ENCODE measurements at regions not wholly inside any gene's neighbourhood (a gene's known extent, or its start where the extent isn't known, plus 50 kb on each side); places are given as distances from the start of the nearest gene placed in this dataset.

DNA sequence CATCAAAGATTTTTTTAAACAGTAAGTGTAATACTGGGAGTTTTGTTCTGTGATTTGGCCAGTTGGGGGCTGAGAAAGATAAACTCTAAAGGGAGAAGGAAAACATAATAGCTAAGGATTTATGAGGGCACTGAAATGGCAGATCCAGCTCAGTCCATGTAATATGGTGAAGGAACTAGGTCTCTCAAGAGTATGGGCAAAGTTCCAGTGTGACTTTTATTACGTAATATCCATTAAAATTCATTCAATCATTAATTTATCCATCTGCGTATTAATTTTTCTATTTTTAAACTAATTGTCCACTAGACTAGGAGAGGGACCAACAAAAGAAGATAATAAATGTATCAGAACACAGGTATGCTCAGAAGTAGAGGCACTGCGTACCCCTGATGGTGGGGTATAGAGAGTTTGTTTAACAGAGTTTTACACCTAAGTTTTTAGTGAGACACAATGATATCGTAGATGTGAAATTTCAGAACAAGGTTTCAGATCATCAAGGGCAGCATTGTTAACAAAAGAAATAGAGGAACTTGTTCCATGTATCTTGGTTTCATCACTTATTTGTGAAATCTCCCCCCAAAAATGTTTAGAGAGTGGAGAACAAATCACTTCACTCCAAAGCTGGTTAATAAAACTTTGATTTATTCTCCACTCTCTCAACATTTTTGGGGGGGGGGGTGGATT lies 351.1 kb downstream of the GRXCR1 start:
- DNase-seq (ENCODE audit: low read depth): no peak

GRCh38 chr4:43244688-43245382 lies 352.3 kb downstream of the GRXCR1 start:
- DNase-seq (ENCODE audit: low read depth): no peak

DNA sequence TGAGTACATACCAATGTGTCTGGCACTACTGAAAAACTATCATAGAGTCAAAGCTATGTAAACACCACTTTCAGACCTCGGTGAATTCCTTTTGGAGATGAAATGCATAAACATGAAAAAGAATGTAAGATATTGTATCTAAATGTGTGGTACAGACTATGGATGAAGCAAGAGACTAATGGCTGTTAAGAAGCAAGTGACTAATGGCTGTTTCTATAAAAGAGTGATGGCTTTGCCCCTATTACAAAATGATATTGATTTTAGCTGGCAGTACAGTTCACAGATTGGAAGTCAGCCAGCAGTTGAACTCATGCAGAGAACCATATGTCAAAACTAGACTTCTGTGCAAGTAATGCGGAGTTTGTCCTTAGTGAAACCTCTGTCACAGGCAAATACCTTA lies 359.3 kb downstream of the GRXCR1 start:
- DNase-seq (ENCODE audit: low read depth): peak; percentile 5

DNA sequence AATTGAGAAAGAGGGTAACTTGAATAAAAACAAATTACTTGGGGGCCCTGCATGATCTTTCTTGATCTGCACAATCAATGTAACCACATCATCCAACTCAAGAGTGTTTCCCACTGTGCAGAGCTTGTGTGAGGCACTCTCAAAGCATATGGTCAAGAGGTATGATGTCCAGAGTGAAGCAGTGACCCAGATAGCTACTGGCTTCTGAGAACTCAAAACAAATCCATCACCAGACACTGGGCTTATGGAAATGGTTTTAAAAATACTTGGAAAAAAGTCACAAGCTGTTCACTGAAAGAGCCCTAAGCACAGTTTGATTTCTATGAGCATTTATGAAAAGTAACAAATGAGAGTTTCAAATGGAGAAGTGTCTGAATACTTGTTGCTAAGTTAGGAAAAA lies 361.0 kb downstream of the GRXCR1 start:
- DNase-seq (ENCODE audit: low read depth): no peak

DNA sequence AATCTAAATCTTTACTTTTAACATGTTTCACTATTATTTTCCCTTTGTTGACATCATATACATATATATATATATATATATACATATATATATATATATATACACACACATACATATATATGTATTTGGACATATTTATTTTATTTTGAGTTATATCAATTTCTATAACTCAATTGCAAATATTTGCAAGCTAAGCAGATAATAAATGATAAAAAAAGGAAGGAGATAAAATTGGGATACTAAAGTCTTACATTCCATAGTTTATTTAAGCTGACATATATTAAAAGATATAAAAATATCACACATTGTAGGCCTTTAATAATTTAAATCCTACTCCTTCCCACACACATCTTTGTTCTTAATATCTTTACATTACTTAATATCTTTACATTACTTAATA lies 372.2 kb downstream of the GRXCR1 start:
- no peak for DNase-seq (ENCODE audit: low read depth)

GRCh38 chr4:43271946-43272345 lies 379.4 kb downstream of the GRXCR1 start:
- DNase-seq (ENCODE audit: low read depth): no peak

GRCh38 chr4:43274376-43274775 lies 381.9 kb downstream of the GRXCR1 start:
- no peak for DNase-seq (ENCODE audit: low read depth)

GRCh38 chr4:43275779-43276178 lies 383.3 kb downstream of the GRXCR1 start:
- no peak for DNase-seq (ENCODE audit: low read depth)

DNA sequence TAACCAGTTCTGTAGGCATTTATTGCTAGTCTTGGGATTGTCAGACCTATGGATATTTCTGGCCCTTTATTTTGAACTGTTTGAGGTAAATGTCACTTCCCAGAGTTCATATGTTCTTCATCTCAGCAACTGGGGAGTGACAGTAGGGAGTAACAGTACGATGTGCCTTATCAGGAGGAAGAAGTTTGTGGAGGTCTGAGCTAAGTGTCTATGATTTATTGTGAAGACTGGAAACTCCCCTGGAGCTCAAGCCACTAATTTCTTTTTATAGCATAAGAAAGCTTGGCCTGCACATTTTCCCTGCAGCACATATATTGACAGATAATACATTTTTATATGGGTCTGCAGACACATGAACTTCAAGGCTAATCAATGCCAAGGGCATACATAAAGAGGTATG lies 383.8 kb downstream of the GRXCR1 start:
- peak; percentile 2 for DNase-seq (ENCODE audit: low read depth)

- DNase-seq (ENCODE audit: low read depth): peak; percentile 36
Measured at GRCh38 chr4:43277003-43277402, 384.5 kb downstream of the GRXCR1 start.

GRCh38 chr4:43282534-43282933 lies 390.0 kb downstream of the GRXCR1 start:
- no peak for DNase-seq (ENCODE audit: low read depth)

DNA sequence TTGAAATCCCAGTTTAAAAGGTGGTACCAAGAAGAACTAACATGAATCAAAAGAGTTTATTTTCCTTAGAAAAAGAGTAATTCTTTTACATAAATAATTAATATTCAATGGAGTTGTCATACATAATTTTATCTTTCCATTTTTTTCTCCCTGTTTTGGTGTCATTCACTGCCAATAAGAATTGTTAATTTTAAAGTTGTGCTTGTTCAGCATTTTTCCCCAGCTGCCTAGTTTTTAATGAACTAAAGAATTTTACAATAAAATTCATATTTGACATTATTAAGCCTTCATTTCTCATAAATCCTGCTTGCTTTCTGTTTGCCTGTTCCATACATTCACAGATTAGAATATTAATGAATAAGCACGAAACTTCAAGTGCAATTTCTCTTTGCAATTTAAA lies 393.6 kb downstream of the GRXCR1 start:
- no peak for DNase-seq (ENCODE audit: low read depth)

DNA sequence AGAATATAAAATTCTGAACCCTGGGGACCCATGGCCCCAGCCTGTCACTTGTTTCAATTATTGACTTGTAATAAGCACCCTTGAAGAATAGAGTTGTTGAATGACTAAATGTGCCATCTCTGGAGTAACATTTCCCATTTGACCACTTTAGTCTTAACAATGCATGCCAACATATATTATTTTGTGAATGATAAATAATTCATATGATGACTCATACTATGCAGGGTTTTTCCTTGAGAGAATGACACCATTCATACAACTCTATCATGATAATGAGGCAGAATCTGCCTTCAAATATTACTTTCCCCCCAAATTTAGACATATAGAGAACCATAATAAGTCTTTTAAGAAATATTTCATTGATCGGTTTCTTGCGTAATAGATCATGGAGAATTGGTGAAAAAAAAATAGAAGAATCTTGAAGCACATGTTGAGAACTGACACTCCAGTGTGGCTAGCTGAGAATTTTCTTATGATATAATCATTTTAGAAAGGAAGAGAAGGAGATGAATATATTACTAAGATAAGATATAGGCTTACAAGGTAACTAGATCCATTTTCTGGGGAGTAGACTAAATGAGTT lies 404.5 kb downstream of the GRXCR1 start:
- DNase-seq (ENCODE audit: low read depth): no peak

GRCh38 chr4:43316813-43317212 lies 424.3 kb downstream of the GRXCR1 start:
- DNase-seq (ENCODE audit: low read depth): peak; percentile 49

DNA sequence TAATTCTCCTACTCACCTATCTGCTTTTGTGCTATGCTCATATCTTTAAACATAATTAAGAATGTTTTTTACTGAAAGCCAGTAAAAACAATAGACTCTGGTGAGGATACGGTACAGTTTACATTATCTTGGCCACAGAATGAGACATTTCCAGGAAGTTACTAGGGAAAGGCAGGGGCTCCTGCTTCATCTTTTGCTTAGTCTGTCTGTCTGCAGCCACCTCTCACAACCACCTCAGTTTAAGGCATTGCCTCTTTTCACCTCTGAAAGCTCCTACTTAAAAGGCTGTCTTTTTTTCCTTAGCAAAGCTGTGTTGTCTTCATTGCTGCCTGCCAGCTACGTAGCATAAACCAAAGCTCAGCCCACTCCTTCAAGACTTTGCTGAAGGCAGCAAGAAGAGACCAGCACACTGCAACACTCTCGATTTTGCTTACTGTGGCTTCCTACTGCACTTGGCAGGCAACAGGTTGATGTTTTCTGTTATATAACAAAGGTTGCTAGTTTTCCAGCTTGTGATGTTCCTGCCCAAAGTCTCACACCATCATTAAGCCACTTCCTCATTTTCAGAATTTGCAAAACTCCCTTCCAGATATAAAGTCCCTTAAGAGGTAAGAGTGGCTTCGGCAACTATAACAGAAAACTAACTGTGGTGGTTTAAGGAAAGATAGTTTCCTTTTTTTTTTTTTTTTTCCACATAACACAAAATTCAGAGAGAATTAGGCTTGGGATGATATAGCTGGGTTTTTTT lies 432.9 kb downstream of the GRXCR1 start:
- DNase-seq (ENCODE audit: low read depth): no peak

GRCh38 chr4:43330288-43330687 lies 437.8 kb downstream of the GRXCR1 start:
- peak; percentile 53 for DNase-seq (ENCODE audit: low read depth)

DNA sequence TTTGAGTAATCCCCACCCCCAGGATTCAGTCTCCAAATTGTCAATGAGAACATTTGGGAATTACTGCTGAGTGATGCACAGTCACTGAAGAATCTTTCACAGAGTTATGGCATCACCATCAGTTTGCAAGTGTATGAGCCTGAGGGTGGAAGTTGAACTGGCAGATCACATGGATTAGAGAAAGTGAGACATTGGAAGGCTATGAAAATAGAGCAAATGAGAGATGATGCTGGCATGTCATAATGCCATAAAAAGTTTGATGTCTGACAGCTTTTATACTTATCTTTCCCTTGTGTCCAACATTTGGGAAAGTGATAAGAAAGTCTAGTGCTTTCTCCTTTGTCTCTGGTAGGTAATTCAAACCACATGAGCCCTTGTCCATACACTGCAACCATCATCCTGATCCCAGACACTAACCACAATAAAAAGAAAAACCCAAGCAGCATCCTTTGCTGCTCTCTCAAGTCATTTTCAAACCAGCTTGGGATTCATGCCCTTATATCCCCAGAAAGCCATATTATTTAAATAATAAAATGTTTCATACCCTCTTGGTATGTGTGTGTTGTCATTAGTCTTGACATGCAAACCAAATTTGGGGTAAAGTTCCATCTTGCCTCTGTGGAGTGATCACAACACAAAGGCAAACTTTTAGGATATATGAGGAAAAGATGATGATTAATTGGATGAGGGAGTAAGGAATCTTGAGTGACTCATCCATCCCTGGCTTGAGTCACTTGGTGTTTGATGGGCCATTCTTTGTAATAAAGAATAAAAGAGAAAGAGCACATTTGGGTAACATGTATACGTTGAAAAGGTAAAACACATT lies 438.9 kb downstream of the GRXCR1 start:
- DNase-seq (ENCODE audit: low read depth): peak; percentile 56

DNA sequence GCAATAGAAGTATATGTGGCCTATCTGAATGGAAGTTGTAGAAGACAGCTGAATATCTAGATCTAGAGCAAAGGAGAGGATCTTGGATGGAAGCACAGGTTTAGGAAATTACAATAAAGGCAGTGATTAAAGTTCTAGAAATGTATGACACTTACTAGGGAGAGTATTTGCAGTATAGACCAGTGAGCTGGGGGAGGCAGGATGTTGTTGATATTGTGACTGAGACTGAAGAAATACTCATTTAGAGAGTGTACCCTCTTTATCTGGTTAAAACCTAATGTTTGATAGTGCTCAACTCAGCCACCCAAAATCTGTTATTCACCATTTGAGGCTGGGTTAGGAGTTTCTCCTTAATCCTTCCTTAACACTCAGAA lies 439.5 kb downstream of the GRXCR1 start:
- no peak for DNase-seq (ENCODE audit: low read depth)

DNA sequence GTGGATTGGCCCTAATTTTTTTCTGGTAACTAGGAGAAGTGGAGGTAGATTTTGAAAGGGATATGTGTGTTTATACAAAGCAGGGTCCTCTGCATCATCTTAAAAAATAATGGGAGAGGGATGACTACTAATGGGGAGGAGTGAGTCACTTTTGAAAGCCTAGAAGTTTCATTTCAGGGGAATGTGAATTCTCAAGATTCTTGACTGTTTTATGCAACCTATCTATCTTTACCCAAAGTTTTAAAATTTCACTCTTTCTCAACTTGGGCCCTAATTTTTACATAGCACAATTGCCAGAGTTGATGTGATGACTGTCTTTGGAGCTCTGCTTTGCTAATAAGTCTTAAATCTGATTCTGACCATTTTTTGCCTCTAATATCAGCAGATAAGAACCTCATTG lies 445.2 kb downstream of the GRXCR1 start:
- peak; percentile 14 for DNase-seq (ENCODE audit: low read depth)

GRCh38 chr4:43339435-43339834 lies 446.9 kb downstream of the GRXCR1 start:
- DNase-seq (ENCODE audit: low read depth): peak; percentile 45

- no peak for DNase-seq (ENCODE audit: low read depth)
Measured at GRCh38 chr4:43341741-43342140, 449.2 kb downstream of the GRXCR1 start.

DNA sequence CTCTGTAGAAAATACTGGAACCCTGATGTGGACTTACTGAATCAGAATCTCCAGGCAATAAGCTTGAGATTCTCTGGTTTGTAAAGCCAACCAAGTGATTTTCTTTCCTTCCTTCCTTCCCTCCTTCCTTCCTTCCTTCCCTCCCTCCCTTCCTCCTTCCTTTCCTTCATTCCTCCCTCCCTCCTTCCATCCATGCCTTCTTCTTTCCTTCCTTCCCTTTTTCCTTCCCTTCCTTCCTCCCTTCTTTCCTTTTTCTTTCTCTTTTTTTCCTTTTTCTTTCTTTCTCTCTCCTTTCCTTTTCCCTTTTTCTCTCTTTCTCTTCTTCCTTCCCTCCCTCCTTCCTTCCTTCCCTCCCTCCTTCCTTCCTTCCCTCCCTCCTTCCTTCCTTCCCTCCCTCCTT lies 450.8 kb downstream of the GRXCR1 start:
- no peak for DNase-seq (ENCODE audit: low read depth)
